ENCODE measurements at regions not wholly inside any gene's neighbourhood (a gene's known extent, or its start where the extent isn't known, plus 50 kb on each side); places are given as distances from the start of the nearest gene placed in this dataset.
A peak's percentile ranks its signal among the peaks of the same experiment; 100 is the strongest.

DNA sequence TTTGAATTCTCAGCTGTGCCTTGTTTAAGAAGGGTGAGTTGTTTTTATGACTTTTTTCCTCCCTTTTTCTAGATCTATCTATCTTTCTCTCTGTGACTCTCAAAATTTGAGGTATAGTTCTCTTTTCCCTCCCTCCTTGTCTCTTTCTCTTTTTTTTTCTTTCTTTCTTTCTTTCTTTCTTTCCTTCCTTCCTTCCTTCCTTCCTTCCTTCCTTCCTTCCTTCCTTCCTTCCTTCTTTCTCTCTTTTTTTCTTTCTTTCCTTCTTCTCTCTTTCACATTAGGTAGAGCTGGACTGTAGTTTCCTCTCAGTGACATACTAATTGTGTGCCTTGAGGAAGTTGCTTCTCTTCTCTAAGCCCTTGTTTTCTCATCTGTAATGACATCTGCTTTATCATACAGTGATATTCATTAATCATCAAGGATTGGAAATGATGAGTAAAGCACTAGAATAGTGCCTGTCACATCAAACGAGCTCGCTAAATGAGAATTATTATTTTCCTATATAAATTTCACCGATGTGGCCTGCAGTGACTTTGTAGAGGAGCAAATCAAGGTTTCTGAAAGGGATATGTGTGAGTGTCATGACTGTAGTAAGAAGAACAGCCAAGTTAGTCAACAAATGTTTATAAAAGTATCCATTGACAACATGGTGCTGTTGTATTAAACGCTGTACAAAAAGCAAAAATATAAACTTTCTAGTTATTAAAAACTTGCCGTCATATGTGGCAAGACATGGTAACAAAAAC lies 78.9 kb upstream of the SLC38A2 start:
- Histone ChIP-seq H3K4me1 (peaks cover 9 to 21% (median 13%) of the 10 kb centered on the region in 4 donors), H3K4me3 (no peak overlapping the region), H3K9me3 (no peaks in the 10 kb centered on the region), H3K27ac (no peak overlapping the region), H3K27me3 (no peaks in the 10 kb centered on the region), H3K36me3 (no peaks in the 10 kb centered on the region)
- ATAC-seq (ENCODE audit: low FRiP score in 2 of 2): no peak
- WGBS, 2 donors: 70 to 76% methylated on average over 5 of the region's 5 CpGs
- TF ChIP-seq POLR2A (IDR thresholded peaks at IDR 0.05) (no peak), POLR2AphosphoS5 (IDR thresholded peaks at IDR 0.05) (no peak), EP300 (IDR thresholded peaks at IDR 0.05) (no peak)
- TF ChIP-seq, protein P1, sequence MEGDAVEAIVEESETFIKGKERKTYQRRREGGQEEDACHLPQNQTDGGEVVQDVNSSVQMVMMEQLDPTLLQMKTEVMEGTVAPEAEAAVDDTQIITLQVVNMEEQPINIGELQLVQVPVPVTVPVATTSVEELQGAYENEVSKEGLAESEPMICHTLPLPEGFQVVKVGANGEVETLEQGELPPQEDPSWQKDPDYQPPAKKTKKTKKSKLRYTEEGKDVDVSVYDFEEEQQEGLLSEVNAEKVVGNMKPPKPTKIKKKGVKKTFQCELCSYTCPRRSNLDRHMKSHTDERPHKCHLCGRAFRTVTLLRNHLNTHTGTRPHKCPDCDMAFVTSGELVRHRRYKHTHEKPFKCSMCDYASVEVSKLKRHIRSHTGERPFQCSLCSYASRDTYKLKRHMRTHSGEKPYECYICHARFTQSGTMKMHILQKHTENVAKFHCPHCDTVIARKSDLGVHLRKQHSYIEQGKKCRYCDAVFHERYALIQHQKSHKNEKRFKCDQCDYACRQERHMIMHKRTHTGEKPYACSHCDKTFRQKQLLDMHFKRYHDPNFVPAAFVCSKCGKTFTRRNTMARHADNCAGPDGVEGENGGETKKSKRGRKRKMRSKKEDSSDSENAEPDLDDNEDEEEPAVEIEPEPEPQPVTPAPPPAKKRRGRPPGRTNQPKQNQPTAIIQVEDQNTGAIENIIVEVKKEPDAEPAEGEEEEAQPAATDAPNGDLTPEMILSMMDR (IDR thresholded peaks at IDR 0.05): no peak
- DNase-seq: no peak

DNA sequence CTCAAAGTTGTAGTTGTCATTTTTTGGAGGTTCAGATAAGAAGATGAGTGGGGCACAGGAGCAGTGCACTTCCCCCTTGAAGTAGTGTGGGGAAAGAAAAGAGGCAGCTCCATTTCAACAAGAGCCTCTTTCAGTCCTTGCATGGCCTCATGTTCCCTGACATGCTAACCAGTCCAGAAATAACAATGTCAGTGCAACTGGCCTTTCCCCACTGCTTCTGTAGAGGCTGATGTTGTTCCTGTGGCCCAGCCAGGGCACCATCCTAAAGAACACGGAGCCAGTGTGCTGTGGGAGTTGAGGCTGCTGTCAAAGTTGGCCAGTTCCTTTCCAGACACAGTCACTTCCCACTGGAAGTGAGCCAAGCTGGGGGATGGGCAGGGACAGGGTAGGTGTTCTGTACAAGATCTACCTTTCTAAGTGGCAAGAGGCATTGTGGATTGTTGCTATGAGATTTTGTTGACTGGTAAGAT lies 77.7 kb upstream of the SLC38A2 start:
- Histone ChIP-seq H3K27ac (no peak overlapping the region), H3K4me3 (no peak overlapping the region), H3K36me3 (no peaks in the 10 kb centered on the region), H3K4me1 (peaks cover 8 to 27% (median 17%) of the 10 kb centered on the region in 4 donors), H3K27me3 (no peaks in the 10 kb centered on the region), H3K9me3 (no peaks in the 10 kb centered on the region)
- ATAC-seq (ENCODE audit: low FRiP score in 2 of 2) (no peak), DNase-seq (peak in 1 of 2 donors; percentile 54)
- WGBS, 2 donors: 21 to 43% methylated on average over 1 of the region's 1 CpG
- TF ChIP-seq EP300 (IDR thresholded peaks at IDR 0.05) (no peak), POLR2AphosphoS5 (IDR thresholded peaks at IDR 0.05) (peak in 1 of 2 donors; percentile 8), POLR2A (IDR thresholded peaks at IDR 0.05) (no peak)

DNA sequence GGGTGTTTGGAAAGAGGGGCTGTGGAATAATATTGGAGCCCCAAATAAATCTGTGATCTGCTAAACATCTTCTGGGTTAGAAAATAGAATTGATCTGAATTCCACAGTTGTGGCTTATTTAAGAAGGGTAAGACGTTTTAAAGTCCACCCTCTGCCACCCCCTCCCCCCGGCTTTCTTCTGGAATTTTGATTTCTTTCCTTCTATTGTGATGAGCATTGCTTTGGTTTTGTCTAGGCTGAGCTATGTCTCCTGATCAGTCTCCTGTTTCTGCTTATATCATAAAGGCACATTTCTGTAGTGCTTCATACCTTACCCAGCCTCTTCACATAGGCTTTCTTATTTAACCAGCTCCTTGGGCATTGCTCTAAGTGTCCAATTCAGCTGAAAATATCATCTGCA lies 77.3 kb upstream of the SLC38A2 start:
- 65 to 71% methylated on average over 2 of the region's 2 CpGs for WGBS, 2 donors
- peaks cover 12 to 31% (median 20%) of the 10 kb centered on the region in 4 donors for H3K4me1 ChIP-seq
- ATAC-seq (ENCODE audit: low FRiP score in 2 of 2): no peak
- H3K27me3 ChIP-seq: no peaks in the 10 kb centered on the region
- no peak for DNase-seq
- no peaks in the 10 kb centered on the region for H3K36me3 ChIP-seq
- no peak overlapping the region for H3K27ac ChIP-seq
- no peak for TF ChIP-seq POLR2AphosphoS5 (IDR thresholded peaks at IDR 0.05)
- H3K4me3 ChIP-seq: no peak overlapping the region
- no peaks in the 10 kb centered on the region for H3K9me3 ChIP-seq

DNA sequence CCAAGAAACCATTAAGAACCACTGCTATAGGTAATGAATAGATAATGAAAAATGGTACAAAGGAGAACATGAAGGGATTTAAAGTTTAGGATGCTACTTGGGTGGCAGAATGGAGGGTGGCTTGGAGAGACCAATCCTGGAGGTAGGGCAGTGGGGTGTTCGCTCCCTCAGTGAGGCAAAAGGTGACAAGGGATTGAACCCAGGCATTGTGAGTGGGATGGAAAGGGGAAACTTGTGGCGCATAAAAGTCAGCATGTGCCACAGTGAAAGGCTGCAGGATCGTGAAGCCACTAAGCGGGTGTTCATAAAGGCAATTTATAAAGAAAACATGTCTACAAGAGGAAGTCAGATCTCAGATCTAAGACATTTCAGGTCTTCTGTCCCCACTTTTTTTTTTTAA lies 76.7 kb upstream of the SLC38A2 start:
- 89 to 90% methylated on average over 4 of the region's 4 CpGs for whole genome bisulfite sequencing, 2 donors
- H3K4me3 ChIP-seq: no peak overlapping the region
- no peak for TF ChIP-seq EP300 (IDR thresholded peaks at IDR 0.05)
- no peak for TF ChIP-seq POLR2AphosphoS5 (IDR thresholded peaks at IDR 0.05)
- TF ChIP-seq POLR2A (IDR thresholded peaks at IDR 0.05): no peak
- TF ChIP-seq, protein P1 (IDR thresholded peaks at IDR 0.05): no peak
- peaks cover 12 to 31% (median 20%) of the 10 kb centered on the region in 4 donors for H3K4me1 ChIP-seq
- no peaks in the 10 kb centered on the region for H3K36me3 ChIP-seq
- H3K9me3 ChIP-seq: no peaks in the 10 kb centered on the region
- H3K27me3 ChIP-seq: no peaks in the 10 kb centered on the region
- H3K27ac ChIP-seq: no peak overlapping the region
- ATAC-seq (ENCODE audit: low FRiP score in 2 of 2): no peak
- no peak for DNase-seq

DNA sequence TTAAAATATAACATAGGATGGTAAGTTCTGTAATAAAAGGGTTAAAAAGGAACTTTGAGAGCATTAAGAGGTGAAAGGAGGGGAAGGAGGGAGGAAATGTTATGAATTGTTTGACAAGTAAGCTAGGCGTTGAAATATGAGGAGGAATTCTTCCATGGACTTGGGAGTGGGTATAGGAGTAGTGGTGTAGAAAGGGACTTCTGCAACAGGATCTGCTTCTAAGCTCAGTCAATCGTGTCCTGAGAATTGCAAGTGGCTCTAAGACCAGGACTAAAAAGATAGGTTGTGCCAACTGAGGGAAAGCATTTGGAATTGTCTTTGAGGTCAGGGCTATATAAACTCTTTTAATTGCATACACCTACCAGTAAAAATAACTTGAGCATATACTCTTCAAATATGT lies 74.1 kb upstream of the SLC38A2 start:
- 23 to 29% methylated on average over 2 of the region's 2 CpGs for WGBS, 2 donors
- Histone ChIP-seq H3K9me3 (no peaks in the 10 kb centered on the region), H3K27me3 (no peaks in the 10 kb centered on the region), H3K4me1 (peaks cover 12 to 31% (median 20%) of the 10 kb centered on the region in 4 donors), H3K4me3 (no peak overlapping the region), H3K36me3 (no peaks in the 10 kb centered on the region), H3K27ac (no peak overlapping the region)
- TF ChIP-seq, protein P1 (IDR thresholded peaks at IDR 0.05): no peak
- no peak for TF ChIP-seq EP300 (IDR thresholded peaks at IDR 0.05)
- no peak for TF ChIP-seq POLR2AphosphoS5 (IDR thresholded peaks at IDR 0.05)
- TF ChIP-seq POLR2A (IDR thresholded peaks at IDR 0.05): no peak
- DNase-seq (no peak), ATAC-seq (ENCODE audit: low FRiP score in 2 of 2) (no peak)

All from upper lobe of left lung (tissue), 6 donors.